DND-41 (cell line): ENCODE measurements at regions not wholly inside any gene's neighbourhood (a gene's known extent, or its start where the extent isn't known, plus 50 kb on each side); places are given as distances from the start of the nearest gene placed in this dataset.

ENCODE experiments used
- EZH2 ChIP-seq: IDR thresholded peaks from 3 replicates; pipeline ENCODE4 v1.6.1; 2012; ENCODE audit warnings: borderline replicate concordance, low read depth, mild to moderate bottlenecking, moderate library complexity, low read length, inconsistent platforms; ENCODE audit not compliant: severe bottlenecking
- TF ChIP-seq, protein P1 (sequence below): IDR thresholded peaks from 2 replicates; pipeline ENCODE4 v1.5.1; 2012; ENCODE audit warnings: borderline replicate concordance, low read length, moderate library complexity, mild to moderate bottlenecking; ENCODE audit not compliant: poor library complexity, severe bottlenecking; ENCODE audit errors: extremely low read depth

DNA sequence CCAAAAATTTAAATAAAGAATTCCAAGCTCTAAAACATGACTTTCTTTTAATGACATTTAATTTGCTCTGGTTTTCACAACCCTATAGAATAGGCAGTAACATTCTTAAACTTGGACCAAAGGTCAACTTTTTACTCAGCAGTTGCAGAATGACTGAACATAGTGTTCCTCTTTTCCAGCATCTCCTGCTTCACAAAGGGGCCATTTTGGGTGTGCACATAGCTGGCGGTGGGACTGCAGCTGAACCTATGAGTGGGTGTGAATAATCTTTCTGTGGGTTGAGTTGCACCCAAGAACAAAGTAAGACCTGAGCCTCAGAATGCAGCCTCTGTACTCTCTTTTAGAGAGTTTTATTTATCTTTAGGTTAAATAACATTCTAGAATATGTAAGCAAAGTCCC is 96.9 kb upstream of the HAPLN1 start:
- TF ChIP-seq, protein P1, sequence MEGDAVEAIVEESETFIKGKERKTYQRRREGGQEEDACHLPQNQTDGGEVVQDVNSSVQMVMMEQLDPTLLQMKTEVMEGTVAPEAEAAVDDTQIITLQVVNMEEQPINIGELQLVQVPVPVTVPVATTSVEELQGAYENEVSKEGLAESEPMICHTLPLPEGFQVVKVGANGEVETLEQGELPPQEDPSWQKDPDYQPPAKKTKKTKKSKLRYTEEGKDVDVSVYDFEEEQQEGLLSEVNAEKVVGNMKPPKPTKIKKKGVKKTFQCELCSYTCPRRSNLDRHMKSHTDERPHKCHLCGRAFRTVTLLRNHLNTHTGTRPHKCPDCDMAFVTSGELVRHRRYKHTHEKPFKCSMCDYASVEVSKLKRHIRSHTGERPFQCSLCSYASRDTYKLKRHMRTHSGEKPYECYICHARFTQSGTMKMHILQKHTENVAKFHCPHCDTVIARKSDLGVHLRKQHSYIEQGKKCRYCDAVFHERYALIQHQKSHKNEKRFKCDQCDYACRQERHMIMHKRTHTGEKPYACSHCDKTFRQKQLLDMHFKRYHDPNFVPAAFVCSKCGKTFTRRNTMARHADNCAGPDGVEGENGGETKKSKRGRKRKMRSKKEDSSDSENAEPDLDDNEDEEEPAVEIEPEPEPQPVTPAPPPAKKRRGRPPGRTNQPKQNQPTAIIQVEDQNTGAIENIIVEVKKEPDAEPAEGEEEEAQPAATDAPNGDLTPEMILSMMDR = no peak
- TF ChIP-seq EZH2 = no peak
